Renal cortex interstitium (tissue), 11 donors: ENCODE measurements at regions not wholly inside any gene's neighbourhood (a gene's known extent, or its start where the extent isn't known, plus 50 kb on each side); places are given as distances from the start of the nearest gene placed in this dataset.
"Not testable (repeated sequence)": the region's sequence is repeated elsewhere in the genome, so short reads cannot be mapped to it uniquely, and the experiment has no call there.

Experiments
- DNase-seq, 11 donors: peaks; one replicate each; pipeline ENCODE4 v3.0.0-alpha.2; 2013; ENCODE audit warnings: low read depth in 9 of 11, low spot score in 4 of 11; ENCODE audit errors: extremely low read depth in 1 of 11

GRCh38 chr12:18794000-18794399 is 56.1 kb downstream of the CAPZA3 start:
- DNase-seq: no peak

DNA sequence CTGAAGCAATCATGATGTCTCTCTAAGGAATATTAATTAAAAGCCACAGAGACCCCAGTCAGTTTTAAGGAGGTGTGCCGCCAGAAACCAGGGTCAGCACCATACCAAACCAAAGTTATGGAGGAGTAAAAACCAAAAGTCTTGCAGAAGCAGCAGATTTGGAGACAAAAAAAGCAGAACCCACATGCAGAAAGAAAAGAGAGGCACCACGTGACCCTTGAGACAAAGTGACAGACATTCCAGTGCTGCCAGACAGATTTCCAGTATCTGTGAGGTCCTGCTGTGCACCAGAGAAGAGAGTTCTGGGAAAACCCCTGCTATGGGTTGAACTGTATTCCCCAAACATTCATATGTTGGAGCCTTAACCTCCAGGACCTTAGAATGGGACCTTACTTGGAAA is 59.7 kb downstream of the CAPZA3 start:
- DNase-seq: no peak

DNA sequence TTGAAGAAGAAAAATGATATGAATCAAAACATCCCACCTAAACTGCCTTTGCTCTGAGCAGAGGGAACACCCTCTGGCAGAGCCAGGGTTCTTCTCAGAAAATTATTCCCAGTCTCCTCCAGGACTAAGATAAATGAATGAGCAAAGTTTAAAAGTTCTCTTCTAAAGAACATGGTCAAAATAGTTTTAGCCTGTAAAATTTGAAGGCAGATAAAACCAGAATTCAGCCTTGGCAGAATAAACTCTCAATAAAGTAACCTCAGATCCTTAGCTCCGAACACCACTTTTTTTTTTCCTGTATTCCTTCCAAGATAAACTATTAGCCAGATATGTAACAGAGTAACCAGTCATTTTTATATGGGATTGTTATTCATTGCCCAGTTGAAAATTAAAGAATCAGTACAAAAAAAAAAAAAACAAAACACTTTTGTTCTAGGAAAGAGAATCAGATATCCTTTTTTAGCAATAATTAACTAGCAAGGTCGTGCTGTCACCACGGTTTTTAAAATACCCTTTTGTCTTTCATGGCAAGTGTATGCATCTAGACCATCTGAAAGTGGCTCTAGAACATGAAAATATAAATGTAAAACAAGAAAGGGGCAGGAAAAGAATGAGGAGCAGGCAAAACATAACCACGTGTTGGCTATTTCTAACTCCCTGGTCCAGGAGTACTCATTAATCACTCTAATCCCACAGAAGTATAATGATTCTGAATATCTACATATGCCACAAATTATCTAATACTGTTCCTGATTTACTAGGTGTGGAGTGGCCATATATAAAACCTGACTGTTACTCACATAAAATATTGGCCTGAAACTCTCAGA is 60.8 kb downstream of the CAPZA3 start:
- DNase-seq: peak in 1 of 11 donors; percentile 11

DNA sequence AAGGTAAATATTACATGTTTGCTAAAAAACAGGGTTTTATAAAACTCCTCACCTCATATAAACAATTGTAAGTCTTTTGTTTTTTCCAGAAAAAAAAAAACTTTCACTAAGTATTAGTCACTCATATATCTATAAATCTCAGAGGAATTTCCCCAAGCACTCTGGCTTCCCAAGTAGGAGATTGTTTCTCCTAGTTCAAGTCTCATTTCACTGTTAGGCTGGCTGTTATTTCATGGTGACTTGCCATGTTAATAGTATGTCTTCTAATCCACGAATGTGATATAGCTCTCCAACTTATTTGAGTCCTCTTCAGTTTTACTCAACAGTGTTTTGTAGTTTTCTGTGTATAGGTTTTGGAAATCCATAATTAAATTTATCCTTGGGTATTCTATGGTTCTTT is 61.6 kb downstream of the CAPZA3 start:
- no peak for DNase-seq

DNA sequence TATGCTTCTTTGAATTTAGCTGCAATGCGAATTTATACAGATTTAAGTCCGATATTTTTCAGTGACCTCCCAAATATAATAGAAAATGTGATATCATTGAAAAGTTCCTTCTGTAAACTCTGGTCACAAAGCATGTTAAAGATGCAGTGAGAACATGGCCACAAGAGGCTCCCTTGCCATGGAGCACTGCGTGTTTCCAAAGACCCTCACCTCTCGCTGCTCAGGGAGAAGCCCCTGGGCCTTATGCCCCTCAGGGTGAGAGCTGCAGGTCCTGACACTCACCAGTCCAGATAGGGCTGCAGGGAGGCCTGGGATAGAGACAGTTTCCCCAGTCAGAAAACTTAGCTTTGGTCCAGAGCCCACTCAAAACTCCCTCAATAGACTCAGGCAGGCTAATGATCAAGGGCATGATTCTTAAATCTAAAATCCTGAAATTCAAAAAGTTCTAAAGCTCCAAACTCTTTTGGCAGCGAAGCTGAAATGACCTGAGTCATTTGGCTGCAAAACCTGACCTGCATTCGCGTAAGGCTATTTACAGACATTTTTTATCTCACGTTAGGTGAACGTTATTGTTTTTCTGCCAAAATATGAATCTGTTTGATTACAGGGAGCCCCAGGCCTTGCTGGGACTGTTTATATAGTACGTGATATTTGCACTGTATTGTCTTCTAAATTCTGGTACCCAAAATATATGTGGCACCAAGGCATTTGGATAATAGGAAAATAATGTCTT is 67.8 kb downstream of the CAPZA3 start:
- DNase-seq: no peak

- no peak for DNase-seq
Observed at GRCh38 chr12:18807714-18808113, 69.8 kb downstream of the CAPZA3 start.

GRCh38 chr12:18808221-18808620 is 70.3 kb downstream of the CAPZA3 start:
- DNase-seq: no peak

DNA sequence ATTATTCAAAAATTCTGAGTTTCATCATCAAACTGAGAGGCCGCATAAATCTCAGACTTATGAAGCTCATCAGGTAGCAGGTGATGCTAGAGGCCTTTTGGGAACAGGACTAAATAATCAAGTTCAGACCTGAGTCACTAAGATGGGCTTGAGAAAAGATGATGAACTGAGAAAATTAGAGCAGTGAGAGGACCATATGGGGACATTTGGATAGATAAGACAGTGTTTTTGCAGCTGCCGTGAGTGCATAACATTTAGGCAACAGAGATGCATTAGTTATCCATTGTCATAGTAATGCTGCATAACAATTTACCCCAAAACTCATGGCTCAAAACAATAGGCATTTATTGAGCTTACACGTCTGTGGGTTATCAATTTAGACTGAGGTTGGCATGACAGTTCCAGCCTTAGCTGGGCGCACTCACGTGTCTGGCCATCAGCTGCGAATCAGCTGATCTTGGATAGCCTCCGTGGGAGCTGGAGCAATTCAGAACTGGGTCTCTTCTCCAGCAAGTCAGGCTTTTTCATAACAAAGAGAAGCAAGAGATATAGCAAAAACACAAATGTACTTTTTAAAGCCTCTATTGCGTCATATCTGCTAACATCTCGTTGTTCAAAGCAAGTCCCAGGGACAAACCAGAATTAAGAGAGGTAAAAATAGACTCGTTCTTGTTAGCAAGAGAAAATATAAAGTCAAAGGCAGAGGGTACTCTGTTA is 72.8 kb downstream of the CAPZA3 start:
- no peak for DNase-seq

DNA sequence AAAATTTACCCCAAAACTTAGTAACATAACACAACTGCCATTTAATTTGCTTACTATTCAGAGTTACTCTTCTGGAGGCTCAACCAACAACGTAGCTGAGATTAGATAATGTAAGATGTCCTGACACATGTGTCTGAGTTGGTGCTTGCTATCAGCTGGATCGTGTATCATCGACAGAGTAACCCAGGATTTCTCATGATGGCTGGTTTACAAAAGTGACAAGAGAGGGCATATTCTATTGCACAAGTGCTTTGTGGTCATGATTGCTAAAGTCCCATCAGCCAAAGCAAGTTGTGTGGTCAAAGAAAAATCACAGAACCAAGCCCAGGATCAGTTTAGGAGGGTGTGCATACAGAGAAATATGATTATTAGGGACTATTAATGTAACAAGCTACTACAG is 73.4 kb downstream of the CAPZA3 start:
- DNase-seq: no peak

DNA sequence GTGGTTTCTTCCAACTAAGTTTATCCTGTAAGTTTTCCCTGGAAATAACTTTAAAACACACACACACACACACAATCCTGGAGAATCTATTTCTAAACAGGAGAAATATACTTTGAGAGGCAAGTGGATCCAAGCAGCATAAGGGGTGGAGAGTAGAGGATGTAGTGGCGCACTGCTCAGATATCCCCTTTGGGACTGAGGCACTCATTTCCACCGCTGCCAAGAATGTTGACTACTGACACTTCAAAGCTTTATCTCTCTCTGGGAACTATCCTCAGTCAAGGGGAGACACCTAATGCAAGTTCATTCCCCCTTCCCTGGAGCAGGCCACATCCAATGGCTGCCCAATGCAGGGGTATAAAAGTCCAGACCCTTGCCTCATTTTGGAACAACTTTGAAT is 75.8 kb downstream of the CAPZA3 start:
- no peak for DNase-seq

DNA sequence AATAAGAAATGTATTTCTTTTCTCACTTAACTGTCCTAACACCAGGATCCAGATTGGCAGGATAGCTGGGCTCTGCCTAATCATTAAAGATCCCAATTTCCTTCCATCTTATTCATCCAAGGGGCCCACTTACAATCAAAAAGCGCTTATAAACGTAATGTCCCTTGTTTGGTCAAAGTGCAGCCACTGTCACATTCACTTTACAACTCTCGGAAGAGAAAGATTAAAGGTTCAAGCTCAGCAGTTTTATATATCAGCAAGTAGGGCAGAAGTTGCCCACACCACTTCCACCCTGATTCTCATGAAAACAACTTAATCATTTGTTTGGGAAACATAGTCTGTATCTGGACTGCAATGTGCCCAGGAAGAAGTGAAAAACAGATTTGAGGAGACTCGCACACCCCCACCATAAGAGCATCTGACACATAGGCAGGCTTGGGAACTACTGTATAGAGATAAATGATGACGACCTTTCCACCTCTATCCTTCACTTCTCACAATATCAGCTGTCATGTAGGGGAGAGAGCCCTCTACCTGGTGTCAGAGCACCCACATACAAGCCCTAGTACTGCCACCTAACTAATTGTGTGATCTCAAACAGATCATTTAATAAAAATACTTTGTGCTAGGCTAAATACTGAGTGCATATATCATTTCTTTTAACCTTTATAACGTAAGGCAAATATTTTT is 80.8 kb downstream of the CAPZA3 start:
- no peak for DNase-seq

DNA sequence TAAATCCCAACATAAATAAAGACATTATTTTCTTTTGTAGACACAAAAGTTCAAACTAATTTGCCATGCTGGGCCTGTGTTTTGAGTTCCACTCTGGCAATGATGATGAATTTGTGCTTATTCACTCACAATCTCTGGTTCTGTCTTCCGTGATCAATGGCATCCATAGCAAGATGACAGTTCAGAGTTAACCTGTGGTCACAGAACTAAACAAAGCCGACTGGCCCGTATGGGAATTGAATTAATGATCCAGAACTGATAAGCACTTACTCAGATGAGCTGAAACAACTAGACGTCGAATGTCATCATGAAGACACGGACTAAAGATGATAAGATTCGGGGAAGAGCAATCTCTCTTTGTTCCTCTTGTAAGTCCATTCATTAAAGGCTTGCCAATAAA is 81.6 kb downstream of the CAPZA3 start:
- DNase-seq: no peak

GRCh38 chr12:18823461-18823860 is 85.5 kb downstream of the CAPZA3 start:
- no peak for DNase-seq

DNA sequence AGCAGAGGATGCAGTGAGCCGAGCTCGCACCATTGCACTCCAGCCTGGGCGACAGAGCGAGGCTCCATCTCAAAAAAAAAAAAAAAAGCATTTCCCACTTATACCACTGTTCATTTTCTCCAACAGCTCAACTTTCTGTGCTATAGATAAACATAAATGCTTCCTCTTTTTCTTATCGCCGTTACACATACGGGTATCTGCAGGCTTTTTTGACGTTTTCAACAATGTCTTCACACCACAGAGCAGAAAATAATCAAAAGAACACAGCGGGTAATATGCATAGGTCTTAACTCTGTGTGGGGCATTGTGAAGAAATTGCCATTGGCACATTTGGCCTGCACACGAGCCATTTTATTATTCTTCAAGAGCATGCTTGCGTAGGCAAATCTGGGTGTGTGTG is 86.4 kb downstream of the CAPZA3 start:
- no peak for DNase-seq

- no peak for DNase-seq
Observed at GRCh38 chr12:18825138-18825537, 87.2 kb downstream of the CAPZA3 start.

DNA sequence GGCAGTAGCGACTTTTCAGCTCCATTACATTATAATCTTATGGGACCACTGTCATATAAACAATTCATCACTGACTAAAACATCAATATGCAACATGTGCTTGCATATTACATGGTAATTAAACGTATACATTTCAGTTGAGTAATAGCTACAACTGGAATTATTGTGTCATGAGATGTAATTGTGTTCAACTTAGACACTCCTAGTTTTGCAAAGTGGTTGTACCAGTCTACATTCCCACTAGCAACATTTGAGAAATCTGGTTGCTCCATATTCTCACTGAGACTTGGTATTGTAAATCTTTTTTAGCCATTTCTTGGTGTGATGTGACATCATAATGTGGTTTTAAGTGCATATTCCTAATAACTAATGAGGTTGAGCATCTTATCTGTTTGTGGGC is 90.0 kb downstream of the CAPZA3 start:
- DNase-seq: no peak

DNA sequence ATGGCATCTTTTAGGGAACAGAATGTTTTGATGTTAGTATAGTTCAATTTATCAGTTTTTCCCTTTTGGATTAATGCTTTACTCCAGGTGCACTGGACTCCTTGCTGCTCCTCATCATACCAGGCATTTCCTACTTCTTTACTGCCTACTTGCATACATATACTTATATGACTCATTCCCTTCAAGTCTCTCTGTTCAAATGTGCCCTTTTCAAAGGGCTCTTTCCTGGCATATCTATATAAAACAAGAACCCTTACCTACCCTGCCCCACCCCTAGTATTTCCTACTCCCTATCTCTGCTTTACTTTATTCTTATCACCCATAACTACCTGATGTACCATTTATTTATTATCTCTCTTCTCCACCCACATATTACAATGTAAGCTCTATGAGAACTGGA is 90.6 kb downstream of the CAPZA3 start:
- DNase-seq: no peak

- no peak for DNase-seq
Observed at GRCh38 chr12:18828987-18829386, 91.1 kb downstream of the CAPZA3 start.

- not testable (repeated sequence) for DNase-seq
Observed at GRCh38 chr12:18832932-18833331, 95.0 kb downstream of the CAPZA3 start.
